ENCODE measurements at regions not wholly inside any gene's neighbourhood (a gene's known extent, or its start where the extent isn't known, plus 50 kb on each side); places are given as distances from the start of the nearest gene placed in this dataset.
A peak's percentile ranks its signal among the peaks of the same experiment; 100 is the strongest.

DNA sequence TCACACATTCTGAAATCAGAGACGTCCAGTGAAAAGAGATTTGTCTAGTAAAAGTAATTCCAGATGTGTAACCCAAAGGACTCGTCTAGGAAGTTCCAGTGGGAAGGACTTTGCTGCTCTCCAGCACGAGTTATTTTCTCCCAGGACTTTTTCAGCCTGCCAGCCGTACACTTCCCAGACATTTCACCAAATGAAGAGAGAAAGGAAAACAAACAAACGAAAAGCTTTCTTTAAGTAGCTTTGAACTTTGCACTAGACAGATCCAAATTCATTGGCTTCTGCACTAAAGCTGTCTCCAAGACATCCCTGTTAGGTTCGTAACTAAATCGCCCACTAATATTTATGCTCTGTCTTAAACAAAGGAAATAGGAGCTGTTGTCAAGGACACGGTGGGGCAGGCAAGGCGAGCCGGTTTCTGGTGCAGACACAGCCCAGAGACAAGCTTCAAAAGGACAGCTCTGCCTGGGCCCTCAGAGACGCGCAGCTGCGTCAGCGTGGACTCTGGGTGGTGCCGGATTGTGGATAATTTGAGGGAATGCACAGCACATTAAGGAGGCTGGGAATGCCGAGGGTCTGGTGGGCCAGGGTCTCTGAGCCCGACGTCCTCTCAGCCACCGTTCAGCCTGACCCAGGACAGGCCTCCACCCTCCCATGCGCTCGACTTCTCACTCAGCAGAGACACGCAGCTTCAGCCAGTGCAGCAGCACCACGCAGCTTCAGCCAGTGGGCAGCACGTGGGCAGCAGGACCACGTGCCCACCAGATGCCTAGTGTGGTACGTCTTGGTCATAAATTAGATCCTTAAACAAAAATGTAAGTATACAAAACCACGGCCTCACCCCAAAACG, 64.1 kb upstream of the INSIG1 start:
- Histone ChIP-seq H3K9me3 (ENCODE audit: low read depth) (no peaks in the 10 kb centered on the region), H3K4me2 (peak overlapping the region; percentile 8), H3K4me3 (no peak overlapping the region), H4K20me1 (ENCODE audit: insufficient read depth, poor library complexity, severe bottlenecking) (no peaks in the 10 kb centered on the region), H3K79me2 (no peaks in the 10 kb centered on the region), H3K27ac (peak overlapping the region; percentile 95), H3K4me1 (ENCODE audit: insufficient read depth) (peaks cover 25% of the 10 kb centered on the region), H3K36me3 (replicated peaks; ENCODE audit: insufficient read depth, low read depth) (no peaks in the 10 kb centered on the region), H3K9me2 (replicated peaks; ENCODE audit: insufficient read depth) (no peaks in the 10 kb centered on the region), H2AFZ (no peak overlapping the region), H3K27me3 (no peaks in the 10 kb centered on the region)
- DNase-seq (ENCODE audit: low spot score): no peak
- TF ChIP-seq, protein P1, sequence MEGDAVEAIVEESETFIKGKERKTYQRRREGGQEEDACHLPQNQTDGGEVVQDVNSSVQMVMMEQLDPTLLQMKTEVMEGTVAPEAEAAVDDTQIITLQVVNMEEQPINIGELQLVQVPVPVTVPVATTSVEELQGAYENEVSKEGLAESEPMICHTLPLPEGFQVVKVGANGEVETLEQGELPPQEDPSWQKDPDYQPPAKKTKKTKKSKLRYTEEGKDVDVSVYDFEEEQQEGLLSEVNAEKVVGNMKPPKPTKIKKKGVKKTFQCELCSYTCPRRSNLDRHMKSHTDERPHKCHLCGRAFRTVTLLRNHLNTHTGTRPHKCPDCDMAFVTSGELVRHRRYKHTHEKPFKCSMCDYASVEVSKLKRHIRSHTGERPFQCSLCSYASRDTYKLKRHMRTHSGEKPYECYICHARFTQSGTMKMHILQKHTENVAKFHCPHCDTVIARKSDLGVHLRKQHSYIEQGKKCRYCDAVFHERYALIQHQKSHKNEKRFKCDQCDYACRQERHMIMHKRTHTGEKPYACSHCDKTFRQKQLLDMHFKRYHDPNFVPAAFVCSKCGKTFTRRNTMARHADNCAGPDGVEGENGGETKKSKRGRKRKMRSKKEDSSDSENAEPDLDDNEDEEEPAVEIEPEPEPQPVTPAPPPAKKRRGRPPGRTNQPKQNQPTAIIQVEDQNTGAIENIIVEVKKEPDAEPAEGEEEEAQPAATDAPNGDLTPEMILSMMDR (IDR thresholded peaks at IDR 0.05; ENCODE audit: poor library complexity): no peak
- TF ChIP-seq EZH2 (IDR thresholded peaks at IDR 0.05; ENCODE audit: borderline replicate concordance) (no peak), EZH2phosphoT487 (IDR thresholded peaks at IDR 0.05; ENCODE audit: low read depth, severe bottlenecking, unreplicated experiment) (no peak)
- WGBS (ENCODE audit: low lambda C conversion rate, missing lambda C conversion rate): 56% methylated on average over 28 of the region's 28 CpGs

DNA sequence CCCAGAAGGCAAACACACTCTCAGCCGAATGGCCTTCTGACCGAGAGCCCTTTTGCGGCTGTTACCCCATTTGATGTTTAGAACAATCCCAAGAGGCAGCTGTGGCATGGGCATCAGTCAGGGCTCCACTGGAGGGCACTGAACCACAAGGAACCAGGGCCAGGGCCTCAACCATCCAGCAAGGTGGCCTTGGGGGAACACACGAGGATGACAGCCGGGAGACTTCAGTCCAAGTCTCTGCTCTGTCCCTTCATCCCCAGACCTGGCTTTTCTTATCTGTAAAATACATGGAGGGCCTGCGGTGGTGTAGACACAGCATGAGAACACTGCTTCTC, 63.6 kb upstream of the INSIG1 start:
- peaks cover 25% of the 10 kb centered on the region for H3K4me1 ChIP-seq (ENCODE audit: insufficient read depth)
- 66% methylated on average over 6 of the region's 6 CpGs for WGBS (ENCODE audit: low lambda C conversion rate, missing lambda C conversion rate)
- DNase-seq (ENCODE audit: low spot score): no peak
- H3K4me3 ChIP-seq: no peak overlapping the region
- H3K9me3 ChIP-seq (ENCODE audit: low read depth): no peaks in the 10 kb centered on the region
- H4K20me1 ChIP-seq (ENCODE audit: insufficient read depth, poor library complexity, severe bottlenecking): no peaks in the 10 kb centered on the region
- H3K27ac ChIP-seq: peak overlapping the region; percentile 95
- no peak overlapping the region for H2AFZ ChIP-seq
- no peaks in the 10 kb centered on the region for H3K79me2 ChIP-seq
- no peaks in the 10 kb centered on the region for H3K9me2 ChIP-seq (replicated peaks; ENCODE audit: insufficient read depth)
- no peaks in the 10 kb centered on the region for H3K36me3 ChIP-seq (replicated peaks; ENCODE audit: insufficient read depth, low read depth)
- H3K4me2 ChIP-seq: no peak overlapping the region
- no peak for TF ChIP-seq EZH2 (IDR thresholded peaks at IDR 0.05; ENCODE audit: borderline replicate concordance)
- TF ChIP-seq, protein P1 (IDR thresholded peaks at IDR 0.05; ENCODE audit: poor library complexity): no peak
- no peak for TF ChIP-seq EZH2phosphoT487 (IDR thresholded peaks at IDR 0.05; ENCODE audit: low read depth, severe bottlenecking, unreplicated experiment)
- H3K27me3 ChIP-seq: no peaks in the 10 kb centered on the region

DNA sequence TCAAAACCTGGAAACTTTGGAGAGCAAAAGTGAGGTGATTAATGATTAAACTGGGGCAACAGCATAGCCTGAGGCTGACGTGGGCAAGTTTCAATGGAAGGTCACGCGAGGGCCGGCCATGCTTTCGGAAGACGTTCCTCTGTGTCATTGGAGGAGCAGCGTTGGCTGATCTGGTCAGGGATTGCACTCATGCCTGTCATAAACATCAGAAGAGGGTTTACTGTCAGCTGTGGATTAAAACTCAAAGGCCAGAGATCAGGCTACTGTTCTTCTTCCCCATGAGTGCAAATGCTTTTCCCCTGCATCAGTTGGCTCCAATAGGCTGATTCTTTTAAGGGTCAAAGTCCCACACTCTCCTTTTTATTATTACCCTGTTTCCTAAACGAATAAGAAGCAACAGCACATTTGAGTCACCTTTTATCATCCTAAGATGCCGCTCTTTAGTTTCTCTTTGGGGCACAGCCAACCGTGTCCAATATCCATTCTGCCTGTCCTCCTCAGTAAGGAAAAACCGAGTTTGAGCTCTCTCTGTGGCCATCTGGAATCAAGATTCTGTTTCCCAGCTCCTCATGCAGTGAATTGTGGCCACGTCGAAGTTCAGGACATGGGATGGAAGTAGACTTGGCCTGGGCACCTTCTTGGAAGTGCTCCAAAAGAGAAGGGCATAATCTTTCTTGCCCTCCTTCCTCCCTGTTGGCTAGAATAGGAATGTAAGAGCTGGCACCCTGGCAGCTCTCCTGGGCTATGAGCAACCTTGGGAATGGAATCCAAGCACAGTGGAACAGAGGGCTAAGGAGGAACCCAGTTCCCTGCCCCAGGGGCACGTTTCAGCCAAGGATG, 62.5 kb upstream of the INSIG1 start:
- Histone ChIP-seq H3K4me2 (peak overlapping the region; percentile 50), H3K79me2 (no peaks in the 10 kb centered on the region), H3K4me1 (ENCODE audit: insufficient read depth) (peaks cover 25% of the 10 kb centered on the region), H3K9me2 (replicated peaks; ENCODE audit: insufficient read depth) (no peaks in the 10 kb centered on the region), H3K27ac (peak overlapping the region; percentile 95), H3K4me3 (no peak overlapping the region), H3K9me3 (ENCODE audit: low read depth) (no peaks in the 10 kb centered on the region), H3K36me3 (replicated peaks; ENCODE audit: insufficient read depth, low read depth) (no peaks in the 10 kb centered on the region), H3K27me3 (no peaks in the 10 kb centered on the region), H4K20me1 (ENCODE audit: insufficient read depth, poor library complexity, severe bottlenecking) (no peaks in the 10 kb centered on the region), H2AFZ (no peak overlapping the region)
- WGBS (ENCODE audit: low lambda C conversion rate, missing lambda C conversion rate): 65% methylated on average over 14 of the region's 14 CpGs
- DNase-seq (ENCODE audit: low spot score): peak; percentile 85
- TF ChIP-seq, protein P1 (IDR thresholded peaks at IDR 0.05; ENCODE audit: poor library complexity): no peak
- TF ChIP-seq EZH2 (IDR thresholded peaks at IDR 0.05; ENCODE audit: borderline replicate concordance): no peak
- no peak for TF ChIP-seq EZH2phosphoT487 (IDR thresholded peaks at IDR 0.05; ENCODE audit: low read depth, severe bottlenecking, unreplicated experiment)

Measured in hepatocyte (in vitro differentiated cells).